HG03439 (cell line): ENCODE measurements at regions not wholly inside any gene's neighbourhood (a gene's known extent, or its start where the extent isn't known, plus 50 kb on each side); places are given as distances from the start of the nearest gene placed in this dataset.

Experiments used
- ATAC-seq: cut with Tn5 transposase; IDR thresholded peaks from one replicate; pipeline ENCODE4 v1.9.1; 2021; ENCODE audit warnings: mild to moderate bottlenecking, moderate library complexity; ENCODE audit not compliant: unreplicated experiment

DNA sequence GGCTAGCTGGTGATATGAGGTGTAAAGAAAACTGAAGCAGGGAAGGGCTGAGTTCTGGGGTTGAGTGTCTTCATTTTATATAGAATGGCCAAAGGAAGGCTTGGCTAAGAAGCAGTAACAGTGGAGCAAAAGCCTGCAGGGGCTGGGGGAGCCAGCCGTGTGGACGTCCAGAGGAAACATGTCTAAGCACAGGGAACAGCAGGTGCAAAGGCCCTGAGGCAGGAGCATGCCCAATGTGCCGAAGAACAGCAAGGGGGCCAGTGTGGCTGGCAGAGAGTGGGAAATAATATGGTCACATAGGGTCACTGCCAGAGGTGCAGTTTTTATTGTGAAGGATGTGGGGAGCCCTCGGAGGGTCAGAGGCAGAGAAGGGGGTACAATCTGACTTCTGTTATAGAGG, 60.5 kb upstream of the KCNG1 start:
- no peak for ATAC-seq

DNA sequence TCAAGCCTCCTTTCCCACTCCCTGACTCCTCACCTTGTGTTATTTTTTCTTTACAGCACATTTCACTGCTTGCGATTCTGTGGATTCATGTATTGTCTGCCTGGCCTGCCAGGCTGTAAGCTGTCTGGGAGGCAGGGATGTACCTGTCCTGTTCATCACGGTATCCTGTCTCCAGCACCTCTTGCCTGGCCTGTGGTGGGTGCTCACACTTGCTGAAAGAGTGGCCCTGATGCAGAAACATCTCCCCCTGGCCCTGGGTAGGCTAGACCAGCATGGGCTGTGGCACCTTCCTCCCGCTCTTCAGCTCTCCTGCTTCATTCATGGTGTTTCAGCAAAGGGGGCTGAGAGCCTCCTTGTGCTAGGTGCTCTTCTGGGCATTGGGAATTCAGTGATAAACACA, 60.1 kb upstream of the KCNG1 start:
- no peak for ATAC-seq

GRCh38 chr20:51080516-51080915, 57.6 kb upstream of the KCNG1 start:
- no peak for ATAC-seq

DNA sequence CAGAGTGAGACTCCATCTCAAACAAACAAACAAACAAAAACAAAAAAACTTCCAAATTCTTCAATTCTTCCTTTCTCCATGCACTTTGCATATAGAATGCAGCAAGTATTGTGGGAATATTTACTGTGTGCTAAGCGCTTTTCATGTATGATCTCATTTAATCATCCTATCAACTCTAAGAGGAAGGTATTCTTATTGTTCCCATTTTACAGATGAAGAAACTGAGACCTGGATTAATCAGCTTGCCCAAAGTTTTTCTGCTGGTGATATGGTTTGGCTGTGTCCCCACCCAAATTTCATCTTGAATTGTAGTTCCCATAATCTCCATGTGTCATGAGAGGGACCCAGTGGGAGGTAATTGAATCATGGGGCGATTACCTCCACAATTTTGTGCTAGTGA, 56.6 kb upstream of the KCNG1 start:
- ATAC-seq = no peak

DNA sequence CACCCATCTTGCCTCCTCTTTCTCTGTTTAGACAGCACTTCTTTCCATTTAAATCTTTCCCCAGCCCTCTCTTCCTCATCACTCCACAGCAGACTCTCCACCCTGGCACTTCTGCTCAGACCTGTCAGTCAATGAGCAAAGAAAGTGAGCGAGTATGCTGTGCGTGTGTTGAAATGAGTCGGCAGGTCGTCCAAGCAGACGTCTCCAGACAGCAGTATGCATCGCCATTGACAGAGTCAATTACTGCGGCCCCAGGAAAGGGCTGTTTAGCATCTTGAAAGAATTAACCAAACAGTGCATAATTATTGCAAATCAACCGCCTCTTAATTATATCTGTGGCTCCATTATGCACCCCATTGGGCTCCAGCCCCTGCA, 54.8 kb upstream of the KCNG1 start:
- ATAC-seq = no peak

DNA sequence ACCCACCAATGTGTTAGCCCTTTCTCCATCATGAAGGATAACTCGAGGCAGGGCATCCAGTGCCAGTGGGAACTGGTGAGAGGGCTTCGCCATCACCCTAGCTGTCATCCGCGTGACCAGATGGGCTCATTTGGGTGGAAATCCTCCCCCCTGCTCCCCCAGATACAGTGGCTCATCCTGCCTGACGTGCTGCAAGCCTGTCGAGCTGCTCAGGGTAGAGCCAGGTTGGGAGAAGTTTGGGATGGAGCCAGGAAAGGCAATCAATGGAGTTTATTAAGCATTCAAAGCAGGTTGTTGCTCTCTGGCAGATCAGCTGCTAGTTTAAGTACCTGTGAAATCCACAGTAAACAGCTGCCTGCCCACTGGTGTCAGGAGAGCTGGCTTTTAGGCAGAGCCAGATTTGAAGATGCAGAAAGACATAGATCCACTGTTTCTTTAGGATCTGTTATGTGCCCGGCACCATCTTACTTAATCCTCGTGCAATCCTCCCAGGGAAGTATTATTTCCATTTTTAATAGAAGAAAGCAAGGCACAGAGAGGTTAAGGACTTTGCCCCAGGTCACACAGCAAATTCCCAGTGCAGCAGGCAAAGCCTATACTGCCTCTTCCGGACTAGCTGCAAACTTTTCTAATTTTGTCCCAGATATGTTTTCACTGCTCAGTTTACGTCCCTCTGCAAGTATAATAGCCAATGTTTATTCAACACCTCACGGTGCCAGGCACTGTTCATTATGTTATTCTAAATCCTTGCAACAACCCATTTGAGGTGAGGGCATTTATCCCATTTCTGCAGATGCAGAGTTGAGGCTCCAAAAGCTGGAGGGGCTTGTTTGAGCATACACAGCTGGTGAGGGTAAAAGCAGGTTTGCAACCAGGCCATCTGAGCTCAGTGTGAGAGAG, 54.1 kb upstream of the KCNG1 start:
- no peak for ATAC-seq

- ATAC-seq = no peak
Observed at GRCh38 chr20:51074062-51074461, 51.2 kb upstream of the KCNG1 start.
